PC-9 (cell line): ENCODE measurements at regions not wholly inside any gene's neighbourhood (a gene's known extent, or its start where the extent isn't known, plus 50 kb on each side); places are given as distances from the start of the nearest gene placed in this dataset.

Source experiments
- BruUV-seq: library from RNA; stranded (reverse); fragments of 400-500 nt; replicated peaks from 2 replicates; lab custom pipeline; 2021; lab: Mats Ljungman, UMichigan
- CTCF ChIA-PET: fragments of 300-600 bp; sonication (Branson Sonifier 250); formaldehyde crosslinking; loops from one replicate; lab custom pipeline; 2022; ENCODE audit warnings: antibody characterized with exemption; lab: Charles Lee
- POLR2A ChIA-PET: fragments of 300-600 bp; sonication (Branson Sonifier 250); formaldehyde crosslinking; loops from one replicate; lab custom pipeline; 2022; ENCODE audit warnings: antibody characterized with exemption; ENCODE audit not compliant: unreplicated experiment; lab: Charles Lee
- DNase-seq, 2 experiments: peaks; one replicate each; pipeline versions ENCODE4 v3.0.0 to v3.0.0-alpha.2; 2015 to 2022; ENCODE audit warnings: mixed read lengths in 1 of 2
- H2AFZ ChIP-seq: fragments of 200-600 bp; sonication (generic); 2 replicates; pipeline ENCODE4 v1.8.1; 2017; ENCODE audit warnings: antibody characterized with exemption
- H3F3A ChIP-seq: fragments of 200-600 bp; sonication (generic); 2 replicates; pipeline ENCODE4 v1.8.1; 2017; ENCODE audit warnings: antibody characterized with exemption, mild to moderate bottlenecking, low read depth; ENCODE audit not compliant: insufficient read depth
- H3K27ac ChIP-seq: fragments of 200-600 bp; sonication (generic); 2 replicates; pipeline ENCODE4 v1.6.1; 2016; ENCODE audit warnings: mixed run types
- H3K27me3 ChIP-seq: fragments of 200-600 bp; sonication (generic); 2 replicates; pipeline ENCODE4 v1.6.1; 2016; ENCODE audit warnings: low read depth, mixed run types; ENCODE audit not compliant: insufficient read depth
- H3K36me3 ChIP-seq: fragments of 200-600 bp; sonication (generic); 2 replicates; pipeline ENCODE4 v1.6.1; 2016; ENCODE audit warnings: low read depth, mixed run types
- H3K4me1 ChIP-seq: fragments of 200-600 bp; sonication (generic); replicated peaks from 2 replicates; pipeline ENCODE4 v1.6.1; 2016; ENCODE audit warnings: mixed run types; ENCODE audit not compliant: insufficient read depth
- H3K4me2 ChIP-seq: fragments of 200-600 bp; sonication (generic); 2 replicates; pipeline ENCODE4 v1.6.1; 2017; ENCODE audit warnings: mixed run types
- H3K4me3 ChIP-seq: fragments of 200-600 bp; sonication (generic); 2 replicates; pipeline ENCODE4 v1.6.1; 2016; ENCODE audit warnings: mixed run types
- H3K79me2 ChIP-seq: fragments of 200-600 bp; sonication (generic); 2 replicates; pipeline ENCODE4 v1.6.1; 2017; ENCODE audit warnings: low read depth, mixed run types
- H3K9me2 ChIP-seq: fragments of 200-600 bp; sonication (generic); 2 replicates; pipeline ENCODE4 v1.8.1; 2017; ENCODE audit warnings: mild to moderate bottlenecking; ENCODE audit not compliant: insufficient read depth
- H3K9me3 ChIP-seq: fragments of 200-600 bp; sonication (generic); 2 replicates; pipeline ENCODE4 v1.8.1; 2016; ENCODE audit warnings: low read depth; ENCODE audit not compliant: insufficient read depth
- H4K20me1 ChIP-seq: fragments of 200-600 bp; sonication (generic); 2 replicates; pipeline ENCODE4 v1.8.1; 2017; ENCODE audit not compliant: insufficient read depth
- EZH2 ChIP-seq: fragments of 200-600 bp; sonication (generic); IDR thresholded peaks from 2 replicates; pipeline ENCODE4 v1.8.0; 2017; ENCODE audit warnings: antibody characterized with exemption, low read depth
- intact Hi-C: fragments of 100-400 bp; cut with micrococcal nuclease; formaldehyde crosslinking; loops from one replicate; pipeline ENCODE4 v1.10.0; 2022; ENCODE audit not compliant: unreplicated experiment
- TF ChIP-seq, protein P1 (sequence below): fragments of 200-600 bp; sonication (generic); conservative IDR thresholded peaks from 2 replicates; pipeline ENCODE4 v1.6.1; 2017; ENCODE audit warnings: mixed run types, antibody characterized with exemption, mild to moderate bottlenecking, moderate library complexity

DNA sequence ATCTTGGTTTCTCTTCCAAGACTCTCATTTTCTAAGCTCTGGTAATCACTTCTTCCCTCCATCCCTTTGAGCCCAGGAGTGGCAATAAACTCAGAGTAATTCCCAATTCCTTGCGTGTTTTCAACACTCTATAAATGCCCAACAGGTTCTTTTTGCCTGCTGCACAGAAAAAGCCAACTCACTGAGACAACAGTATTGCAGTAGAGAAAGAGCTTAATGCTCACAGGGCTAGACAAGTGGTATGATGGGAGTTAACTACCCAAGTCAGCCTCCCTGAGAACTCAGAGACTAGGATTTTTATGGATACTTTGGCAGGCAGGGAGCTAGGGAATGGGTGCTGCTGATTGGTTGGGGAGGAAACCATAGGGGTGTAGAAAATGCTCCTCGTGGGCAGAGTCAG is 103.4 kb downstream of the MTNR1A start:
- POLR2A ChIA-PET = no interaction called here
- DNase-seq = no peak
- BruUV-seq = no TSS peak

DNA sequence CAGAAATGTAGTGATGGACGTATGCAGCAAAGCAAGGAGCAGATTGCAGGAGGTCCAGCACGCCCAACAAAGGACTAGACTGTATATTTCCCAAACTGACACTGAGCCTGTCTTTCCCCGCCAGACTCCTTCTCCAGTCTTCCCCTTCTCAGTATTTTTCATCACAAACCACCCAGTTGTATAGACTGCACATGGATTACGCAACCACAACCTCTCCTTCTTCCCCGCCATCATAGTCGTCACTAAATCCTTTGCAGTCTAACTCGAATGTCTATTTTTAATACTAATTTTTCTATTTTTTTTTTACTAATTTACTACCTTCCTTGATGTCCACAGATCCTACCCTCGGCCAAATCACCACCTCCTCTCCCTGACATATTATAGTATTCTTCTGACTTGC is 105.4 kb downstream of the MTNR1A start:
- Histone ChIP-seq H3K4me3 (no peak overlapping the region), H3K27ac (no peak overlapping the region), H3K27me3 (peaks cover 24% of the 10 kb centered on the region; the same call in 1 of the 2 replicates), H2AFZ (no peak overlapping the region), H3K4me1 (no peaks in the 10 kb centered on the region), H3F3A (no peaks in the 10 kb centered on the region), H4K20me1 (no peaks in the 10 kb centered on the region), H3K9me2 (no peaks in the 10 kb centered on the region), H3K79me2 (no peaks in the 10 kb centered on the region), H3K36me3 (no peaks in the 10 kb centered on the region), H3K4me2 (no peak overlapping the region), H3K9me3 (no peaks in the 10 kb centered on the region)
- intact Hi-C loops = no loop called here
- POLR2A ChIA-PET = no interaction called here
- CTCF ChIA-PET = no interaction called here
- no peak for TF ChIP-seq EZH2
- TF ChIP-seq, protein P1, sequence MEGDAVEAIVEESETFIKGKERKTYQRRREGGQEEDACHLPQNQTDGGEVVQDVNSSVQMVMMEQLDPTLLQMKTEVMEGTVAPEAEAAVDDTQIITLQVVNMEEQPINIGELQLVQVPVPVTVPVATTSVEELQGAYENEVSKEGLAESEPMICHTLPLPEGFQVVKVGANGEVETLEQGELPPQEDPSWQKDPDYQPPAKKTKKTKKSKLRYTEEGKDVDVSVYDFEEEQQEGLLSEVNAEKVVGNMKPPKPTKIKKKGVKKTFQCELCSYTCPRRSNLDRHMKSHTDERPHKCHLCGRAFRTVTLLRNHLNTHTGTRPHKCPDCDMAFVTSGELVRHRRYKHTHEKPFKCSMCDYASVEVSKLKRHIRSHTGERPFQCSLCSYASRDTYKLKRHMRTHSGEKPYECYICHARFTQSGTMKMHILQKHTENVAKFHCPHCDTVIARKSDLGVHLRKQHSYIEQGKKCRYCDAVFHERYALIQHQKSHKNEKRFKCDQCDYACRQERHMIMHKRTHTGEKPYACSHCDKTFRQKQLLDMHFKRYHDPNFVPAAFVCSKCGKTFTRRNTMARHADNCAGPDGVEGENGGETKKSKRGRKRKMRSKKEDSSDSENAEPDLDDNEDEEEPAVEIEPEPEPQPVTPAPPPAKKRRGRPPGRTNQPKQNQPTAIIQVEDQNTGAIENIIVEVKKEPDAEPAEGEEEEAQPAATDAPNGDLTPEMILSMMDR = no peak
- DNase-seq = no peak
- BruUV-seq = no TSS peak

More for the DNA sequence above, 103.4 kb downstream of the MTNR1A start:
- no peak overlapping the region for H3K4me3 ChIP-seq
- no peak for TF ChIP-seq EZH2
- TF ChIP-seq, protein P1 = no peak
- H3K79me2 ChIP-seq = no peaks in the 10 kb centered on the region
- H2AFZ ChIP-seq = no peak overlapping the region
- H3K9me3 ChIP-seq = no peaks in the 10 kb centered on the region
- CTCF ChIA-PET = no interaction called here
- no peak overlapping the region for H3K27ac ChIP-seq
- no peak overlapping the region for H3K4me2 ChIP-seq
- H4K20me1 ChIP-seq = no peaks in the 10 kb centered on the region
- no peaks in the 10 kb centered on the region for H3K36me3 ChIP-seq
- peaks cover 12% of the 10 kb centered on the region; the same call in 1 of the 2 replicates for H3K27me3 ChIP-seq
- no peaks in the 10 kb centered on the region for H3K9me2 ChIP-seq
- intact Hi-C loops = no loop called here
- no peaks in the 10 kb centered on the region for H3F3A ChIP-seq
- no peaks in the 10 kb centered on the region for H3K4me1 ChIP-seq

DNA sequence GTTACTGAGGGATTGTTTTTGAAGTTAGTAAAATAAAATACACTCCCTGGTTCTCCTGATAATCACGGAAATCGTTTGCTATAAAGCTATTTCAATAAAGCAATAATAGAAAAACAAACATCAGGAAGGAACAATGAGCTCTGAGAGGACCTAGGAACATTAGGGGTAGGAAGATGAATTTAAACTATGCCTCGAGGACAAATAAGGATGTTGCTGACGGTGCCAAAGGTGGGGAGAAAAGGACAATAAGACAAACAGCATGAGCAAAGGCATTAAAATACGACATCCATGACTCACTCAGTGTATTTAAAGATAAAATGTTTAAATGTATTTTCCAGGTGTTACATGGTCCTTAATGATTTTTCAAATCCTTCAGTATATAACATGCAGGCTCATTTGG is 110.3 kb downstream of the MTNR1A start:
- DNase-seq = no peak
- peaks cover 28% of the 10 kb centered on the region for H3K27me3 ChIP-seq
- H3K79me2 ChIP-seq = no peaks in the 10 kb centered on the region
- H3K9me2 ChIP-seq = no peaks in the 10 kb centered on the region
- POLR2A ChIA-PET = no interaction called here
- no peaks in the 10 kb centered on the region for H4K20me1 ChIP-seq
- no peak overlapping the region for H3K4me2 ChIP-seq
- no peak overlapping the region for H2AFZ ChIP-seq
- CTCF ChIA-PET = no interaction called here
- H3K4me1 ChIP-seq = no peaks in the 10 kb centered on the region
- BruUV-seq = no TSS peak
- H3K9me3 ChIP-seq = no peaks in the 10 kb centered on the region
- intact Hi-C loops = no loop called here
- no peaks in the 10 kb centered on the region for H3F3A ChIP-seq
- TF ChIP-seq, protein P1 = no peak
- TF ChIP-seq EZH2 = no peak
- H3K36me3 ChIP-seq = no peaks in the 10 kb centered on the region
- no peak overlapping the region for H3K4me3 ChIP-seq
- H3K27ac ChIP-seq = no peak overlapping the region
